ENCODE measurements at regions not wholly inside any gene's neighbourhood (a gene's known extent, or its start where the extent isn't known, plus 50 kb on each side); places are given as distances from the start of the nearest gene placed in this dataset.

GRCh38 chrX:147710301-147710700 lies 201.4 kb upstream of the FMR1 start:
- no peak for DNase-seq

DNA sequence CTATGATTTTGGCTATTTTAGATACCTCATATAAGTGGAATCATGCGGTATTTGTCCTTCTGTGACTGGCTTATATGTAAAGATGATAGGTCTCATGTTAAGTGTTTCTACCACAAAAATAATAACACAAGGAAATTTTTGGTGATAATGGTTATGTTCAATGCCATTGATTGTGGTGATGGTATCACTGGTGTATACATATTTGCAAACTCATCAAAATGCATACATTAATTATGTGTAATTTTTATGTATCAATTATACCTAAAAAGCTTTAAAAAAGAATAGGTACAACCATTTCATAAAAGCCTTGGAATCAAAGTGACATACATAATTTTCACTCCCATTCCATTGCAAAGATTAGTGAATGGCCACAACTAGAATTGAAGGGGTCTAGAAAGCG lies 178.3 kb upstream of the FMR1 start:
- no peak for DNase-seq

DNA sequence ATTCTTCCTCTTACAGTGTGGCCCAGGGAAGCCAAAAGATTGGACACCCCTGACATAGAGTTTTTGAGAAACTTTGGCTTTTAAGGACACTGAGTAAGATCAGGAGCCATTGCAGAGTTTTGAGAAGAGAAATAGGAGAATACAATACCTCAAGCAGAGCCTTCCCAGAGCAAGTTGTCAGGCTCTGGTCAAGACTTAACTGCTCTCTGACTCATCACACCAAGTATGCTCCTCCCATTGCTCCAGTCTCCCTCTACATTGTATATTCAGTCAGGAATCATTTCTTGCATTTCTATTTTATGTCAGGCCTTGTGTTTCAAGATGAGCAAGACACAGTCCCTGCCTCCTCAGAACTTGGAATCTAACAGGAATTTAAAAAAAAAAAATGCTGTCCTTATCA lies 176.4 kb upstream of the FMR1 start:
- DNase-seq, result no peak

DNA sequence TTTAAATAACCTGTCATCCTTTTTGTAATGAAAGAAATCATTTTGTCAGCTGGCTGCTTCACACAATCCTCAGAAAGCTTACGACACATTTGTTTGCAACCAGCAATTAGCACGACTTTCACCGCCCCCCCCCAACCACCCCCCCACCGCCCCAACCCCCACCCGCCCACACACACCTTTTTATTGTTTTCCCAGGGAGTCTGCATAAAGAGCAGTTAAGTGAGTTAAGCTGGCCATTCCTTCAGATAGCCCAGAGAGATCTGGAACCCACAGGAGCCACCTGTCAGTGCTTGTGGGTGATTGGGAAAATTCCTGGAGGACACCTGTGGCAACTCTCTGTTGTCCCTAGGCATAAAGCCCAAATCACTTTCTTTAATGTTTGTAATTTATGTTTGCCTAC lies 175.7 kb upstream of the FMR1 start:
- no peak for DNase-seq

DNA sequence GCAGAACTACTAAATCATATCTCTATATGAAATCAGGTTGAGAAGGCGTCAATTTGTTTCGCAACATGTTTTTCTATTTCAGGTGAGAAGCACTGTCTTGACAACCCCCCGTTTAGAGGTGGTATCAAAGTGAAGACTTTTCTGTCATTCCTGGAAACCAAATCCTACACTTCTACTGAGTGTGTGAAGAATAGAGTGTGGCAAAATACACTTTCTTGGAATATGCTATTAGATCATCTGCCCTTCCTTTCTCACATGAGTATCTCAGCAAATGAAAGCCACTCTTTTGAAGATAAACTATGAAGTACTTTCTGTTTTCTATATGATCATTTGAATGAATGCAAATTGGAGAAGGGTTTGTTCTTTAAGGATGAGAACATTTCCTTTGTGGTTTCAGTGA lies 174.0 kb upstream of the FMR1 start:
- no peak for DNase-seq

DNA sequence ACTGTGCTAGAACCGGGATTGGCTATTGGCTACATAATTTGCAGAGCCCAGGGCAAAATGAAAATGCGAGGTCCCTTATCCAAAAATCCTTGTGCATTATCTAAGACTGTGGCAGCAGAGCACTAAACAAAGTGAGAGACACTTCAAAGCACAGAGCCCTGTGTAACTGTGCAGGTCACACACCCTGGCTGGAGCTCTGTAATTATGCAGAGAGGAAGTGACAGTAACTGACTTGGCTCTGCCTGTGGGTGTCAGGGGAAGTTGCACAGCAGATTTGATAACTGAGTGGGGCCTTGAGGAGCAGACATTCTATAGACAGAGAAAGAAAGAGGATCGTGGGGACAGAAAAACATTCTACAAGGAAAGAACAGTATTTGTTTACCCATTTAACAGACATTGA lies 173.5 kb upstream of the FMR1 start:
- no peak for DNase-seq

DNA sequence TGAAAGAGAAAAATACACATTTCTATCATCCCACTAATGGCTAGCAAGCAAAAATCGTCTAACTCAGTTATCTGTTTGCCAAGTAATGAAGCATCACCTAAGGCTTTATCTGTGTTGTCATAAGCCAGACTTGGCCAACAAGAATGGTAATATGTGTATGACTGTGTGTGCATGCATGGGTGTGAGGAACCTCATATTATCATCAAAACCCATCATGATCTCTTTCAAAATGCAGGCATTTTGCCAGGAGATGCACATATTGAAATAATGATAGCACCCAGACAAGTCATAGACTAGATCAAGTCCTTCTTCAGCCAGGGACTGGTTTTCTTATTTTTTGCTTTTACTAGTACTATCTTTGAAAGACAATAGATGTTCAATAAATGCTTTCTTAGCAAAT lies 172.5 kb upstream of the FMR1 start:
- DNase-seq, result no peak

DNA sequence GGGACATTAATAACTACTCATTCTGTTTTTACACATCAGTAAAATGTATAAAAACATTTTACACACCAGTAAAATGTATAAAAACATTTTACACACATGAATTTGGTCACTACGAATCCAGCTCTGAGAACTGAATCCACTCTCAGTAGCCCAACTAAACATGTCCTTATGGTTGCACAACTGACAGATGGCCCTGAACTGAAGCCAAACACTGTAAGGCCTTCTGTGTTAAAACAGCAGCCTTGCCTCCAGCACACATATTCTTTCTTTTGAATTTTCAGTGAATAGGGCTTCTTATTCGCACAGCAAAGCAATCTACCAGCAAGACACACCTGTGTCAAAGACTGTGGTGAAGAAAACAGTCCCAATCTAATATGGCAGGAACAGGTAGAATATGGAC lies 169.9 kb upstream of the FMR1 start:
- DNase-seq, result no peak

- DNase-seq, result no peak
Measured at GRCh38 chrX:147749308-147749707, 162.4 kb upstream of the FMR1 start.

- no peak for DNase-seq
Measured at GRCh38 chrX:147757750-147758149, 154.0 kb upstream of the FMR1 start.

DNA sequence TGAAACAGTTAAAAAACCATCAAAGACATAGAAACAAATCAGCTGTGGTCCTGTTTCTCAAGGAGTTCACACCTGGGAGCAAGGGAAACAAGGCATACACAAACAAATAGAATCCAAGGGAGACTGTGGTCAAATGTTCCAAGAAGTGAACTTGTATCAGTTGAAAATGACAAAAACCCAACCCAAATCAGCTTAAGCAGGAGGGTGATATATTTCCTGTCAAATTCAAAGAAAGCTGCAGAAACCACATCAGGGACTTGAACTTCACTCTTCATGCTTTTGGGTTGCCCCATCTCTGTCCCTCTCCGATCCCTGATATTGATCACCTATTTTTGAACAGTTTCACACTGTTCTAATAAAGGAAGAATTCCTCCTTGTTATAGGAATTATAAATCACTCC lies 148.6 kb upstream of the FMR1 start:
- peak in 1 of 2 donors; percentile 6 for DNase-seq

DNA sequence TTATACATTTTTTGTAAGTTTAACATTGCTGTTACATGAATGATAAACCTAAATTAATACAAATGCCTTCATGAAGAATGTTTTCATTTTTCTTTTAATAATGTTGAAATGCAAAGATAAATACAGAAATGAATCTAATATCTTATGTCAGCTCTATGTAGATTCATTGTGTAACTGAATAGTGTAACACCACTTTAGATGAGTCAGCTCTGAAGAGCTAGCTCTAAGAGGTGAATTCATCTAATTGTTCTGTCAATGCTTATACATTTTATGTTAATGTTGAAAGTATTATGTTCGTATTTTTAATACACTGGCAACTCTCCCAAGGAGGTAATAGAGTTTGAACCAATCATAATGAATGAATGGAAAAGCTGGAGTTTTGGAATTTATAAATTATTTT lies 146.9 kb upstream of the FMR1 start:
- no peak for DNase-seq

GRCh38 chrX:147770858-147771257 lies 140.9 kb upstream of the FMR1 start:
- DNase-seq, result no peak

GRCh38 chrX:147776988-147777387 lies 134.7 kb upstream of the FMR1 start:
- no peak for DNase-seq

- no peak for DNase-seq
Measured at GRCh38 chrX:147779173-147779572, 132.5 kb upstream of the FMR1 start.

DNA sequence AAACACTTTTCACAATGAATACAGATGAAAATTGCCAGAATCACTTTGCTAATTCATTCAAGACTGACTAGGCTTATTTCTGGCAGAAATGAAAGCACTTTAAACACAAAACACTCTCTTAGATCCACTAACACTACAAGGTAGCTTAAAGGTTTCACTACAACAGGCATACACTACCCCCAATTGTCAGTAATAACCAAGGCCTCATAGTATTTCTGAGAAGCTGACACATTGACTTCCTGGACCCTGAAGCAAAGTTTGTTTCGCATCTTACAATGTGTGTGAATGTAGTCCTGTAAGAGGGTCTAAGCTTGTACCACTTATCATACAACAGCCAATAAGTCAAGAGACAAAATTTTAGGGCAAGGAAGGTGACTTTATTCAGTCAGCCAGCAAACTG lies 129.9 kb upstream of the FMR1 start:
- no peak for DNase-seq

DNA sequence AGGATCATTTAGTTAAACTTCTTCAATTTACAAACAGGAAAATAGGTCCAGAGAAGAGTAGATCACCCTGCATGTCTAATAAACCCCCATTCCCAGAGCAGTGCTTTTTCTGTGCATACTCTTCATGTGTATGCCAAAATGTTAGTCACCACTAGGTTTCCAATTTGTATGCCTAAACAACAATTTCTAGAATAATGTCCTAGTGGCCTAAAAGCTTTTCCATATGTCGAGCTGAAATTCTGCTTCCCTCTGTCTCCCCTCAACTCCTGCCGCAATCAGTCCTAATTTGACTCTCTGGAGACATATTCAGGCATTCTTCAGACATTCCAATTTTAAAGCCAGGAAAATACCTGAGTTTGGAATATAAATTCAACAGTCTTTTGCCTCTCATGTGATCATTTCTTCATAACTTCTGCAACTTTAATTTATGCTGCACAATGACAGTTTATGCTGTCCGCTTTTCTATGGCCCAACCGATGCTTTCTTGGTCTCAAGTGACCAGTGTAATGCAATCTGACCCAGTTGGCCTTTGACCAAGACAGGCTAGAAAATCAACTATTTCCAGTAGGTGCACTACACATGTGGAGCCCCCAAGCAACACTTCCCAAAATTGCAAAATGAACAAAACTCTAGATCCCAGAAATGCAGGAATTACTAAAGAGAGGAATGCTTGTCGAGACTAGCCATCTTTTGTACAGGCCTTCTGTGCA lies 122.9 kb upstream of the FMR1 start:
- DNase-seq, result no peak

GRCh38 chrX:147800663-147801062 lies 111.1 kb upstream of the FMR1 start:
- no peak for DNase-seq

DNA sequence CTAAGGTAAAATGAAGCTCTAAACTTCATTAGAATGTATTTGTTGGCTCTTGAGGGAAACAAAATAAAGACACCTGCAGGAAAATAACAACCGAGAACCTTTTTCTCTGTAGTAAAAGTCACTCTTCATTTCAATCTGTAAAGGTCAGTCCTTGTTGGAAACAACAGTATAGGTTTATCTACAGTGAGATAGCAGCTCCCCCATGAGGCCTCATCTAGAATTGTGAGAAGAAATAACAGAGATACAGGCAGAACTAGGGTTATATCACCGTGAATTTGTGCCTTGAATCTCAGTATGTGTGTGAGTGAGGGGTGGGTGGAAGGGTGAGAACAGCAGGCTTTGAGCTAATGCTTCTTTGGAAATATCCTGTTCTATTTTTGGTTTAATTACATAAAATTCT lies 107.8 kb upstream of the FMR1 start:
- DNase-seq, result peak in 1 of 2 donors; percentile 3

GRCh38 chrX:147811803-147812202 lies 99.9 kb upstream of the FMR1 start:
- DNase-seq, result no peak

GRCh38 chrX:147827070-147827469 lies 84.6 kb upstream of the FMR1 start:
- DNase-seq, result no peak

DNA sequence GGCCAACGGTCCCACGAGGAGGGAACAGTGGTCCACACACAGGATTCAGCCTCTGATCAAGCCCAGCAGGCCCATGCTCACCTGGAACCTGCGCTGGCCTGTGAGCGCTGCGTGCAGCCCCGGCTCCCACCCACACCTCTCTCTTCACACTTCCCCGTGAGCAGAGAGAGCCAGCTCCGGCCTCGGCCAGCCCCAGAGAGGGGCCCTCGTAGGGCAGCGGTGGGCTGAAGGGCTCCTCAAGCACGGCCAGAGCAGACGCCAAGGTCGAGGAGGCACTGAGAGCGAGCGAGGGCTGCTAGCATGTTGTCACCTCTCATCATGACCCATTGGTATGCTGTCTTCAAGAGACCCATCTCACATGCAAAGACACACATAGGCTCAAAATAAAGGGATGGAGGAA lies 83.0 kb upstream of the FMR1 start:
- no peak for DNase-seq

DNA sequence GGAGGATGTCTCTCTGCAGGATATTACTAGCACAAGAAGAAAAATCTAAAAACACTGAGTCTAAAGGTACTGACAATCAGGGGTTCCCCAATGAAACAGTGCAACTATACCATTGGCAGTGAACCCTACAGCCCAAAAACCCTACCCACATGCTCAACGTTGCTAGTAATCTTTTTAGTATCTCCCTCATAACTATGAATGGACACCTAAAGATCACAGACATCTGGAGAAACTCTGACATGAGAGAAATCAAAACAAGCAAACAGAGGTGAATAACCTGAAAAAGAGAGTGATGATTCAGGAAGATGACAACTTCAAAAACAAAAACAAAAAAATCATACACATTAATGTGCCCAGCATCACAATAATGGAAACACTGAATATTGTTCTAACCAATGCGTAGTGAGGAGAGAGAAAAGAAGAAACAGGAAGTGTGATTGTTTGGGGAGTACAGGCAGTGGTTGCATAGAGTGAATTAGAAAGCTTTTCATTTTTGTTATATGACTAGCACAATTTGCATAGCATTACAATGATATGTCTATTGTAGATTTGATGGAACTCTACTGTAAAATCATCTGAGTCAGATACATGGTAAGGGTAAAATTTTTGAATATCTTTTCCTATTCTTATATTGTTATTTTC lies 78.9 kb upstream of the FMR1 start:
- no peak for DNase-seq

DNA sequence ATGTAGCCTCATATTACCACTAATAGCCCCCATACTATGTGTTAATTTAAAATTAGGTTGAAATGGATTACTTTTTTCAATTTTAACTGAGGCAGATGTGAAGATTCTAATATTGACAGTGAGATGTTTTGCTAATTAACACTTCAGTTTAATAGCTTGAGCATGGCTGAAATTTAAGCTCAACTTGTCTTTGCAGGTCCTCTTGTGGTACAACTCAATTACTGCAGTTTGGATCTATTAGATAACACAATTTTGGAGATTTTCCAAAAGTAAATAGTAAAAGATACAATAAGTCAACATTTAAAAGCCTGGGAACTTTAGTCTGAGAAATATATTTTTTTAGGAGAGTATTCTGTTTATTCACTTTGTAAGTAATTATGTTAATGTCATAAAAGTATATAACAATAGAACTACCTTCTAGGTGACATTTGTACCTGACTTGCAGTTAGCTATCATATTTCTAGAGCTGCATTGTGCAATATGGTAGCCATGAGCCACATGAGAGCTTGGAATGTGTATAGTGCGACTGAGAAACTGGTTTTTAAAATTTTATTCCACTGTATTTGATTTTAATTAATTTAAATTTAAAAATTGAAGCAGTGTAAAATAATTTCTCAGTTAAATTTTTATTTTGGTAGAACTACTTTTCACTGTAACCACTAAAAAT lies 73.1 kb upstream of the FMR1 start:
- no peak for DNase-seq

DNA sequence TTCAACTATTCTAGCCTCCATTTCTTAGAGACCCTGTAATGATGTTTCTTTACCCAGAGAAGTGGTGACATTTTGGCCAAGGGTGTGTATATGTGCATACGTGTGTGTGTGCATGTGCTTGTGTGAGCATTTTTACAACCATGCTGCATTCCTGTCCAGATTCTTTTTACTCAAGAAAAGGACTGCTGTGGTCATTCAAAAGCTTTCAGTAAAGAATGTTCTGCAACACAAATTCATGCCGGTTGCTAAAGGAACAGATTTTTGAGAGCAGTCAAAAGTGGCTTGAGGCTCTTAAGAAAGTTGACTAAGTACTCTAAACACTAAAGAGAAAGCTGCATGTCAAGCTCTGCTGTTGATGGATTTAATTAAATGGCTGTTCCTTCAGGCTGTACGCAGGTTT lies 65.0 kb upstream of the FMR1 start:
- DNase-seq, result no peak

All from CD4-positive, alpha-beta T cell treated with Interferon alpha-2 for 1 hour (primary cell).